ENCODE measurements at regions not wholly inside any gene's neighbourhood (a gene's known extent, or its start where the extent isn't known, plus 50 kb on each side); places are given as distances from the start of the nearest gene placed in this dataset.

GRCh38 chr10:28883741-28884423 lies 206.6 kb downstream of the BAMBI start:
- no peak for DNase-seq (ENCODE audit: low read depth, low spot score)
- CTCF ChIA-PET = no interaction called here
- Histone ChIP-seq H3K27me3 (ENCODE audit: control insufficient read depth, insufficient read depth, low read length) (no peaks in the 10 kb centered on the region), H3K4me3 (ENCODE audit: low read depth, low read length) (no peak overlapping the region), H3K9me3 (ENCODE audit: control insufficient read depth, insufficient read depth, low read length) (no peaks in the 10 kb centered on the region), H3K27ac (ENCODE audit: low read depth, low read length) (no peak overlapping the region)
- TF ChIP-seq, protein P1, sequence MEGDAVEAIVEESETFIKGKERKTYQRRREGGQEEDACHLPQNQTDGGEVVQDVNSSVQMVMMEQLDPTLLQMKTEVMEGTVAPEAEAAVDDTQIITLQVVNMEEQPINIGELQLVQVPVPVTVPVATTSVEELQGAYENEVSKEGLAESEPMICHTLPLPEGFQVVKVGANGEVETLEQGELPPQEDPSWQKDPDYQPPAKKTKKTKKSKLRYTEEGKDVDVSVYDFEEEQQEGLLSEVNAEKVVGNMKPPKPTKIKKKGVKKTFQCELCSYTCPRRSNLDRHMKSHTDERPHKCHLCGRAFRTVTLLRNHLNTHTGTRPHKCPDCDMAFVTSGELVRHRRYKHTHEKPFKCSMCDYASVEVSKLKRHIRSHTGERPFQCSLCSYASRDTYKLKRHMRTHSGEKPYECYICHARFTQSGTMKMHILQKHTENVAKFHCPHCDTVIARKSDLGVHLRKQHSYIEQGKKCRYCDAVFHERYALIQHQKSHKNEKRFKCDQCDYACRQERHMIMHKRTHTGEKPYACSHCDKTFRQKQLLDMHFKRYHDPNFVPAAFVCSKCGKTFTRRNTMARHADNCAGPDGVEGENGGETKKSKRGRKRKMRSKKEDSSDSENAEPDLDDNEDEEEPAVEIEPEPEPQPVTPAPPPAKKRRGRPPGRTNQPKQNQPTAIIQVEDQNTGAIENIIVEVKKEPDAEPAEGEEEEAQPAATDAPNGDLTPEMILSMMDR (IDR thresholded peaks at IDR 0.05; ENCODE audit: low read depth, low read length) = no peak
- POLR2A ChIA-PET = no interaction called here

DNA sequence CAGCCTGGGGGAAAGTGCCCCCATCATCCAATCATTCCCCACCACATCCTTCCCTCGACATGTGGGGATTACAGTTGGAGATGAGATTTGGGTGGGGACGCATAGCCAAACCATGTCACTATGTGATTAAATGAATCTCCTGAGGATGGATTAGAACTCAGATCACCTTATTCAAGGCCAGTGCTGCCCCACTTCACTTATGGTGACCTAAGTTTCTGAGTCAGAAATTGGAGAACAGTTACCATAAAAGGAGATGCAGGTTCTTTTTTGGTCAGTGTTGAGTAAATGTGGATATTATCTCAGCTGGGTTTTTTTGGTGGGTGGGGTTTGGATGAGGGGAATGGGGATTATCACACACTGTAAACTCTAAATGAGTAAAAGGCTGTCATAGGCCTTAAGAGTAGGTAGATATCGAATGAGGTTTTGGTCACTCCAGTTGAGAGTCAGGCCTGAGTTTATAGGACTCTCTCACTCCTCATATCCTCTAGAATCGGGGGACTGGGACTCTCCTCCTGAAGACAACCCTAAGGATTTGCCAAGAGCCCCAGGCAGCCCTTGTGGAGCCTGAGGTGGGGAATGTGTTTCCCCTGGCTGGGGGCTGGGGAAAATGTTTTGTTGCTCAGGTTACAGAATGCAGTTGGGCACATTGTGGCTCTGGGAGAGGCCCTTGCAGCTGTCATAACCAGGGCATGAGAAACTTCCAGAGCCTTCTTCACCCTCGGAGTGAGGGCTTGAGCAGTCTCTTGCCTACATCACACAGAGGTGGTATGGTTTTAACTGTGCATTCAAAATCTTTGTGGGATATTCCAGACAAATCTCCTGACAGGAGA lies 213.0 kb downstream of the BAMBI start:
- TF ChIP-seq, protein P1 (IDR thresholded peaks at IDR 0.05; ENCODE audit: low read depth, low read length) = no peak
- H3K4me3 ChIP-seq (ENCODE audit: low read depth, low read length) = no peak overlapping the region
- no peak for DNase-seq (ENCODE audit: low read depth, low spot score)
- POLR2A ChIA-PET = no interaction called here
- no peak overlapping the region for H3K27ac ChIP-seq (ENCODE audit: low read depth, low read length)
- H3K27me3 ChIP-seq (ENCODE audit: control insufficient read depth, insufficient read depth, low read length) = no peaks in the 10 kb centered on the region
- CTCF ChIA-PET = no interaction called here
- no peaks in the 10 kb centered on the region for H3K9me3 ChIP-seq (ENCODE audit: control insufficient read depth, insufficient read depth, low read length)

DNA sequence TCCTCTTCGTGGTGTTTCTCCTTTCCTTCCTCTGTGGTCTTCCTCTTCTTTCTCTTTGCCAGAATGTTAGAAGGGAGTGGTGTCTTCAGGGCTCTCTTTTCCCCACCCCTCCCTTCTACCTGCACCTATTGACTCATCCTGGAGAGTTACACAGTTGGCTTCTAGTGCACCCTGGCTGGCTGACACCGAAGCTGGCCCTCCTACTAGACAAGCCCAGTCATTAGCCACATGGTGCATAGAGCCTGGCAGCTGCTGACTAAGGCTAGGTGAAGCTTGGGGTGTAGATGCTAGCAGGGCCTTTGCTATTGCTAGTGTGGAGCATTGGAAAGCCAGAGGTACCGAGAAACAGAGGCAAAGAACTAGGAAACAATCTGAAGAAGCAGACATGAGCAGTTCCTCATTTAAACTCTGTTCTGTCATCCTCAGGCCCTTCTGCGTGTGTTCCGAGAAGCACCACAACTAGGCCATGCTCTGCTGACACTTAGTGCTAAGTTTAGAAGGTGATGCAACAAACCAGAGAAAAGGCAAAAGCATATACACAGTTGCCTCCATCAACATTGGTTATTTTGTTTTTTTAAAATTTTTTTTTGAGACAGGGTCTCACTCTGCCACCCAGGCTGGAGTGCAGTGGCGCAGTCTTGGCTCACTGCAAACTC lies 213.9 kb downstream of the BAMBI start:
- POLR2A ChIA-PET = no interaction called here
- CTCF ChIA-PET = no interaction called here
- Histone ChIP-seq H3K27me3 (ENCODE audit: control insufficient read depth, insufficient read depth, low read length) (no peaks in the 10 kb centered on the region), H3K4me3 (ENCODE audit: low read depth, low read length) (no peak overlapping the region), H3K27ac (ENCODE audit: low read depth, low read length) (no peak overlapping the region), H3K9me3 (ENCODE audit: control insufficient read depth, insufficient read depth, low read length) (no peaks in the 10 kb centered on the region; the same call in 1 of the 2 replicates)
- TF ChIP-seq, protein P1 (IDR thresholded peaks at IDR 0.05; ENCODE audit: low read depth, low read length) = no peak
- DNase-seq (ENCODE audit: low read depth, low spot score) = no peak

- POLR2A ChIA-PET = no interaction called here
- peak; percentile 21 for DNase-seq (ENCODE audit: low read depth, low spot score)
- CTCF ChIA-PET = no interaction called here
- Histone ChIP-seq H3K9me3 (ENCODE audit: control insufficient read depth, insufficient read depth, low read length) (no peaks in the 10 kb centered on the region; the same call in 1 of the 2 replicates), H3K27me3 (ENCODE audit: control insufficient read depth, insufficient read depth, low read length) (no peaks in the 10 kb centered on the region), H3K27ac (ENCODE audit: low read depth, low read length) (peak overlapping the region; percentile 21), H3K4me3 (ENCODE audit: low read depth, low read length) (no peak overlapping the region)
- TF ChIP-seq, protein P1 (IDR thresholded peaks at IDR 0.05; ENCODE audit: low read depth, low read length) = no peak
Observed at GRCh38 chr10:28892818-28893547, 215.7 kb downstream of the BAMBI start.
